ENCODE measurements at regions not wholly inside any gene's neighbourhood (a gene's known extent, or its start where the extent isn't known, plus 50 kb on each side); places are given as distances from the start of the nearest gene placed in this dataset.
A peak's percentile ranks its signal among the peaks of the same experiment; 100 is the strongest.

- no peaks in the 10 kb centered on the region for H3K27me3 ChIP-seq (ENCODE audit: insufficient read depth, low read depth, low read length)
- H3F3A ChIP-seq (ENCODE audit: insufficient read depth, low read length, poor library complexity, severe bottlenecking), result peaks cover 4% of the 10 kb centered on the region
- H3K9me3 ChIP-seq (ENCODE audit: low read length), result no peaks in the 10 kb centered on the region
- peak overlapping the region; percentile 63 for H3K4me2 ChIP-seq (ENCODE audit: low read length)
- TF ChIP-seq REST (IDR thresholded peaks at IDR 0.05; ENCODE audit: borderline replicate concordance) (no peak), SMC3 (conservative IDR thresholded peaks at IDR 0.05; ENCODE audit: poor library complexity) (no peak), EP300 (conservative IDR thresholded peaks at IDR 0.05; ENCODE audit: poor library complexity, severe bottlenecking) (no peak), RAD21 (conservative IDR thresholded peaks at IDR 0.05) (no peak), EZH2 (IDR thresholded peaks at IDR 0.05; ENCODE audit: borderline replicate concordance, insufficient read depth, low read length, poor library complexity, severe bottlenecking) (no peak), POLR2AphosphoS5 (IDR thresholded peaks at IDR 0.05) (no peak), TAF1 (IDR thresholded peaks at IDR 0.05; ENCODE audit: low read depth) (no peak)
- TF ChIP-seq, protein P1, sequence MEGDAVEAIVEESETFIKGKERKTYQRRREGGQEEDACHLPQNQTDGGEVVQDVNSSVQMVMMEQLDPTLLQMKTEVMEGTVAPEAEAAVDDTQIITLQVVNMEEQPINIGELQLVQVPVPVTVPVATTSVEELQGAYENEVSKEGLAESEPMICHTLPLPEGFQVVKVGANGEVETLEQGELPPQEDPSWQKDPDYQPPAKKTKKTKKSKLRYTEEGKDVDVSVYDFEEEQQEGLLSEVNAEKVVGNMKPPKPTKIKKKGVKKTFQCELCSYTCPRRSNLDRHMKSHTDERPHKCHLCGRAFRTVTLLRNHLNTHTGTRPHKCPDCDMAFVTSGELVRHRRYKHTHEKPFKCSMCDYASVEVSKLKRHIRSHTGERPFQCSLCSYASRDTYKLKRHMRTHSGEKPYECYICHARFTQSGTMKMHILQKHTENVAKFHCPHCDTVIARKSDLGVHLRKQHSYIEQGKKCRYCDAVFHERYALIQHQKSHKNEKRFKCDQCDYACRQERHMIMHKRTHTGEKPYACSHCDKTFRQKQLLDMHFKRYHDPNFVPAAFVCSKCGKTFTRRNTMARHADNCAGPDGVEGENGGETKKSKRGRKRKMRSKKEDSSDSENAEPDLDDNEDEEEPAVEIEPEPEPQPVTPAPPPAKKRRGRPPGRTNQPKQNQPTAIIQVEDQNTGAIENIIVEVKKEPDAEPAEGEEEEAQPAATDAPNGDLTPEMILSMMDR (IDR thresholded peaks at IDR 0.05; ENCODE audit: poor library complexity, severe bottlenecking), result no peak
- peak overlapping the region; percentile 53 for H3K4me3 ChIP-seq (ENCODE audit: low read length)
- H3K9me2 ChIP-seq (ENCODE audit: insufficient read depth, low read length), result no peaks in the 10 kb centered on the region
- H3K36me3 ChIP-seq (ENCODE audit: insufficient read depth, low read length), result no peaks in the 10 kb centered on the region
- no peaks in the 10 kb centered on the region for H3K79me2 ChIP-seq (replicated peaks; ENCODE audit: insufficient read depth, low read length)
- H3K27ac ChIP-seq (ENCODE audit: low read length), result peak overlapping the region; percentile 84
- H2AFZ ChIP-seq (ENCODE audit: low read depth, low read length), result no peak overlapping the region
- no peaks in the 10 kb centered on the region for H4K20me1 ChIP-seq (ENCODE audit: insufficient read depth)
- H3K9ac ChIP-seq (ENCODE audit: low read length), result peak overlapping the region; percentile 54
Measured at GRCh38 chr7:10120936-10121335, 852.7 kb upstream of the PHF14 start.

DNA sequence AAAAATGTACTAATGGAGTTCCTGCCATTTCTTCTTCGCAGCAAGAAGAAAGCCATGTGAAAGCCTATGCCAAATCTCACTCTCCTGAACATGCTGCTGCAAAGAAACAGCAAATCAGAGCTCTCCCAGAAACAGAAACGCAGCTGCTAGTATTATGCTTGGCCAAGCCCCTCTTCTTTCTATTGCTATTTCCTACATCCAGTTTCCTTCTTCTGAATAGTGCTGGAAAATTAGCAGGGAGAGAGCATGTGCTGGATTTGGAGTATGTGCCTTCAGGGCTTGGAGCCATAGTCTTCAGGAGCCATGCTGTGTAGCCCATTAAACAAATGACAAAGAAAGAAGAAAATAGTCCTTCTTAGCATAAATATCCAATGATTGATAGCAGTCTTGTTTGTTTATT lies 852.0 kb upstream of the PHF14 start:
- Histone ChIP-seq H3K27ac (ENCODE audit: low read length) (peak overlapping the region; percentile 84), H3K9me3 (ENCODE audit: low read length) (no peaks in the 10 kb centered on the region), H3K36me3 (ENCODE audit: insufficient read depth, low read length) (no peaks in the 10 kb centered on the region), H3K27me3 (ENCODE audit: insufficient read depth, low read depth, low read length) (no peaks in the 10 kb centered on the region), H4K20me1 (ENCODE audit: insufficient read depth) (no peaks in the 10 kb centered on the region), H3K9me2 (ENCODE audit: insufficient read depth, low read length) (no peaks in the 10 kb centered on the region), H3K4me2 (ENCODE audit: low read length) (peak overlapping the region; percentile 63), H3F3A (ENCODE audit: insufficient read depth, low read length, poor library complexity, severe bottlenecking) (peaks cover 4% of the 10 kb centered on the region), H3K79me2 (replicated peaks; ENCODE audit: insufficient read depth, low read length) (no peaks in the 10 kb centered on the region), H3K9ac (ENCODE audit: low read length) (peak overlapping the region; percentile 54), H2AFZ (ENCODE audit: low read depth, low read length) (no peak overlapping the region), H3K4me3 (ENCODE audit: low read length) (peak overlapping the region; percentile 53)
- TF ChIP-seq POLR2AphosphoS5 (IDR thresholded peaks at IDR 0.05), result no peak

DNA sequence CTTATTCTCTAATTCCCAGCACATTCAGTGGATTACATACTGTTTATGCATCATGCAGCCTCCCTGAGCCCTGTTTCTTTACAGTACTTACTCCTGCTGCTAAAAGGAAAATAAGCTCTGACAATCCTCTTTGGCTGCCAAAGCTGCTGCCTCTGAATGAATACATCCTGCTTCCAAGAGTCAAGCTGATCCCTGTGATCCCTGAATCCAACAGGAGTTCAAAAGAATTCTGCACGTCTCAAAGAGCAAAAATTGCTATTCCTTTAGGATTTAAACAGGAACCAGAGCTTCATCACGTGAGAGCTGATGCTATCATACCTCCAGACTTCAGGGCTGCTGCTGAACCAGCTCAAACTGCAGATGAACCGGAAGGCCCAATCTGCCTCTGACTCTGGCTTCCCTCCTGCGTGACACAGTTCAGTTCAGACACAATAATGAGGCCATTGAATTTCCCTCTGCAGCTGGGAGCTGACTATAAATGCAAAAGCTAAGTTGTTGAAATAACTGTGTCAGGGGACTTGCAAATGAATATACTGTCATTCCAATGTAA lies 851.0 kb upstream of the PHF14 start:
- H3K4me2 ChIP-seq (ENCODE audit: low read length), result peak overlapping the region; percentile 63
- no peaks in the 10 kb centered on the region for H3K36me3 ChIP-seq (ENCODE audit: insufficient read depth, low read length)
- peak overlapping the region; percentile 1 for H2AFZ ChIP-seq (ENCODE audit: low read depth, low read length)
- peaks cover 4% of the 10 kb centered on the region for H3F3A ChIP-seq (ENCODE audit: insufficient read depth, low read length, poor library complexity, severe bottlenecking)
- no peaks in the 10 kb centered on the region for H4K20me1 ChIP-seq (ENCODE audit: insufficient read depth)
- H3K9me3 ChIP-seq (ENCODE audit: low read length), result no peaks in the 10 kb centered on the region
- H3K79me2 ChIP-seq (replicated peaks; ENCODE audit: insufficient read depth, low read length), result no peaks in the 10 kb centered on the region
- TF ChIP-seq TAF1 (IDR thresholded peaks at IDR 0.05; ENCODE audit: low read depth) (no peak), SMC3 (conservative IDR thresholded peaks at IDR 0.05; ENCODE audit: poor library complexity) (peak; percentile 50), RAD21 (conservative IDR thresholded peaks at IDR 0.05) (peak; percentile 50), MXI1 (conservative IDR thresholded peaks at IDR 0.05; ENCODE audit: poor library complexity, severe bottlenecking) (no peak), EZH2 (IDR thresholded peaks at IDR 0.05; ENCODE audit: borderline replicate concordance, insufficient read depth, low read length, poor library complexity, severe bottlenecking) (no peak), EP300 (conservative IDR thresholded peaks at IDR 0.05; ENCODE audit: poor library complexity, severe bottlenecking) (peak; percentile 96), POLR2AphosphoS5 (IDR thresholded peaks at IDR 0.05) (peak; percentile 90), REST (IDR thresholded peaks at IDR 0.05; ENCODE audit: borderline replicate concordance) (peak; percentile 100)
- TF ChIP-seq, protein P1 (IDR thresholded peaks at IDR 0.05; ENCODE audit: poor library complexity, severe bottlenecking), result peak; percentile 21
- H3K27me3 ChIP-seq (ENCODE audit: insufficient read depth, low read depth, low read length), result no peaks in the 10 kb centered on the region
- peak overlapping the region; percentile 84 for H3K27ac ChIP-seq (ENCODE audit: low read length)
- peak overlapping the region; percentile 53 for H3K4me3 ChIP-seq (ENCODE audit: low read length)
- H3K9me2 ChIP-seq (ENCODE audit: insufficient read depth, low read length), result no peaks in the 10 kb centered on the region
- peak overlapping the region; percentile 54 for H3K9ac ChIP-seq (ENCODE audit: low read length)

Data from neural cell (in vitro differentiated cells).